GM12865 (cell line): ENCODE measurements at regions not wholly inside any gene's neighbourhood (a gene's known extent, or its start where the extent isn't known, plus 50 kb on each side); places are given as distances from the start of the nearest gene placed in this dataset.
A peak's percentile ranks its signal among the peaks of the same experiment; 100 is the strongest.

Source experiments
- DNase-seq: peaks from one replicate; pipeline ENCODE4 v3.0.0; 2010; ENCODE audit warnings: low read depth
- H3K4me3 ChIP-seq: 2 replicates; pipeline ENCODE4 v1.5.1; 2011; ENCODE audit warnings: mild to moderate bottlenecking, low read depth, low read length, control low read depth
- CTCF ChIP-seq: IDR thresholded peaks from 2 replicates; pipeline ENCODE4 v1.5.1; 2011; ENCODE audit warnings: low read length, control low read depth, low read depth, inconsistent platforms; ENCODE audit not compliant: insufficient read depth; ENCODE audit errors: missing control alignments

GRCh38 chr12:47412601-47413236, 293.1 kb downstream of the RPAP3 start:
- DNase-seq = no peak
- no peak for TF ChIP-seq CTCF
- no peak overlapping the region for H3K4me3 ChIP-seq

GRCh38 chr12:47411966-47412365, 293.9 kb downstream of the RPAP3 start:
- H3K4me3 ChIP-seq = no peak overlapping the region
- TF ChIP-seq CTCF = no peak
- no peak for DNase-seq

GRCh38 chr12:47410862-47411261, 295.0 kb downstream of the RPAP3 start:
- DNase-seq = no peak
- no peak for TF ChIP-seq CTCF
- H3K4me3 ChIP-seq = no peak overlapping the region

- no peak for TF ChIP-seq CTCF
- DNase-seq = no peak
- no peak overlapping the region for H3K4me3 ChIP-seq
These were observed 295.4 kb downstream of the RPAP3 start for GRCh38 chr12:47410383-47410782.

GRCh38 chr12:47409310-47409987, 296.4 kb downstream of the RPAP3 start:
- no peak for DNase-seq
- TF ChIP-seq CTCF = no peak
- no peak overlapping the region for H3K4me3 ChIP-seq

- H3K4me3 ChIP-seq = no peak overlapping the region
- TF ChIP-seq CTCF = peak; percentile 60
- peak; percentile 62 for DNase-seq
These were observed 297.5 kb downstream of the RPAP3 start for GRCh38 chr12:47408171-47408871.
